ENCODE measurements at regions not wholly inside any gene's neighbourhood (a gene's known extent, or its start where the extent isn't known, plus 50 kb on each side); places are given as distances from the start of the nearest gene placed in this dataset.

- in situ Hi-C loops (cut with MboI; ENCODE audit: low pct_unique_long_range_greater_than_20kb, low sequenced_read_pairs, unreplicated experiment): no loop called here
- no peak for TF ChIP-seq CTCF (IDR thresholded peaks at IDR 0.05; ENCODE audit: extremely low read depth, insufficient read depth, missing control alignments)
- DNase-seq (ENCODE audit: low spot score): no peak
These were observed 91.4 kb downstream of the B3GNT2 start for GRCh38 chr2:62287282-62287681.

DNA sequence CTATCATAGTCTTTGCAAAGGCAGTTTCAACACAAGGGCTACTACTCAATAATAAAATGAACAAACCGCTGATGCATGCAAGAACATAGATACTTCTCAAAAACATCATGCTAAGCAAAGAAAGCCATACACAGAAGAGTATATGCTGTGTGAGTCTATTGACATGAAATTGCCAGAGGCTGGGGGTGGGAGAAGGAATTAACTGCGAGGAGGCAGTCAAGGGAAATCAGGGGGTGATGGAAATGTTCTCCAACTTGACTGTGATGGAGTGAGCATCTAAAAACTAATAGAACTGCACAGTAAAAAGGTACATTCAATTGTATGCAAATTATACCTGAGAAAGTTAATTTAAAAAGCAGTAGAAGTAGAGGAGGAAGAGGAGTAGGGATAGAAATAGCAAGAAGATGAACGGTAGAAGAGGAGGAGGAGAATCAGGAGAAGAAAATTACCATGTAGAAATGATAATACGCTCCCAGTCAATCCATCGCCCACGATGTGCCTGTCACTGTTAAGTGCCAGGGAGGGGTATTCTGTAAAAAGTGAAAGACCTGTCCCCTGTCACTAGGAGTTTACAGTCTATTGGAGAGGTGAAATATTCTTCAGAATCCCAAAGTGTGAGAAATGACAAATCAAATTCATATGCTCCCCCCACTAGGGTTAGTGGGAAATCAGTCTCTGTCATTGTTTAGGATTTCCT is 90.3 kb downstream of the B3GNT2 start:
- no peak for DNase-seq (ENCODE audit: low spot score)
- in situ Hi-C loops (cut with MboI; ENCODE audit: low pct_unique_long_range_greater_than_20kb, low sequenced_read_pairs, unreplicated experiment): no loop called here
- TF ChIP-seq CTCF (IDR thresholded peaks at IDR 0.05; ENCODE audit: extremely low read depth, insufficient read depth, missing control alignments): no peak

- in situ Hi-C loops (cut with MboI; ENCODE audit: low pct_unique_long_range_greater_than_20kb, low sequenced_read_pairs, unreplicated experiment): no loop called here
- DNase-seq (ENCODE audit: low spot score): no peak
- TF ChIP-seq CTCF (IDR thresholded peaks at IDR 0.05; ENCODE audit: extremely low read depth, insufficient read depth, missing control alignments): no peak
These were observed 89.1 kb downstream of the B3GNT2 start for GRCh38 chr2:62284980-62285379.

DNA sequence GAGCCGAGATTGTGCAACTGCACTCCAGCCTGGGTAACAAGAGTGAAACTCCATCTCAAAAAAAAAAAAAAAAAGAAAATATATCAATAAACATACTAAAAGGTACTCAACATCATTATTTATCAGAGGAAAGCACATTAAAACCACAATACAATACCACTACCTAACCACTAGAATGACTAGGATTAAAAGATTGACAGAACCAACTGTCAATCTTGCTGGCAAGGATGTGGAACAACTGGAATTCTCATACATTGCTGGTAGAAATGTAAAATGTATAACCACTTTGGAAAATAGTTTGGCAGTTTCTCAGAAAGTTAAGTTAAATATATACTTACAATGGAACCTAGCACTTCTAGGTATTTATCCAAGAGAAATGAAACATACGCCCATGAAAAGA is 88.6 kb downstream of the B3GNT2 start:
- in situ Hi-C loops (cut with MboI; ENCODE audit: low pct_unique_long_range_greater_than_20kb, low sequenced_read_pairs, unreplicated experiment): no loop called here
- DNase-seq (ENCODE audit: low spot score): no peak
- TF ChIP-seq CTCF (IDR thresholded peaks at IDR 0.05; ENCODE audit: extremely low read depth, insufficient read depth, missing control alignments): no peak

- TF ChIP-seq CTCF (IDR thresholded peaks at IDR 0.05; ENCODE audit: extremely low read depth, insufficient read depth, missing control alignments): no peak
- in situ Hi-C loops (cut with MboI; ENCODE audit: low pct_unique_long_range_greater_than_20kb, low sequenced_read_pairs, unreplicated experiment): no loop called here
- no peak for DNase-seq (ENCODE audit: low spot score)
These were observed 87.2 kb downstream of the B3GNT2 start for GRCh38 chr2:62283147-62283546.

DNA sequence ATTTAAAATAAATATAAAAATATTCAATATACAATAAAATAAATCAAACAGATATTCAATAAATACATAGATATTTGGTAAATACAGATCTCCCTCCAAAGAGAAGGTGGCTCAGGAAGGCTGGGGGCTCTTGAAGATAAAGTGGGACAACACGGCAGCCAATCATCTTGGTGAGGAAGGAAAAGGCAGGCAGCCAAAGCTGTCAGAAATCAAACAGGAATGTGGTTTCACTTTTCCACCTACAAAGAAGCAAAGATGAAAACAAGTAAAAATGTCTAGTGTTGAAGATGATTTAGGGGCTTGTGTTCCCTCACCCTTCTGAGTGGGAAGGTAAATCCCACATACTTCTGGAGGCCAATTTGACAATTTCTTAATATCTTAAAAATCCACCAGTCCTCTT is 85.7 kb downstream of the B3GNT2 start:
- TF ChIP-seq CTCF (IDR thresholded peaks at IDR 0.05; ENCODE audit: extremely low read depth, insufficient read depth, missing control alignments): no peak
- in situ Hi-C loops (cut with MboI; ENCODE audit: low pct_unique_long_range_greater_than_20kb, low sequenced_read_pairs, unreplicated experiment): no loop called here
- DNase-seq (ENCODE audit: low spot score): no peak

Data from GM13977 (cell line).